GM21825 (cell line): ENCODE measurements at regions not wholly inside any gene's neighbourhood (a gene's known extent, or its start where the extent isn't known, plus 50 kb on each side); places are given as distances from the start of the nearest gene placed in this dataset.

ENCODE experiments used
- ATAC-seq: cut with Tn5 transposase; IDR thresholded peaks from one replicate; pipeline ENCODE4 v1.9.1; 2021; ENCODE audit warnings: mild to moderate bottlenecking, moderate library complexity; ENCODE audit not compliant: unreplicated experiment

DNA sequence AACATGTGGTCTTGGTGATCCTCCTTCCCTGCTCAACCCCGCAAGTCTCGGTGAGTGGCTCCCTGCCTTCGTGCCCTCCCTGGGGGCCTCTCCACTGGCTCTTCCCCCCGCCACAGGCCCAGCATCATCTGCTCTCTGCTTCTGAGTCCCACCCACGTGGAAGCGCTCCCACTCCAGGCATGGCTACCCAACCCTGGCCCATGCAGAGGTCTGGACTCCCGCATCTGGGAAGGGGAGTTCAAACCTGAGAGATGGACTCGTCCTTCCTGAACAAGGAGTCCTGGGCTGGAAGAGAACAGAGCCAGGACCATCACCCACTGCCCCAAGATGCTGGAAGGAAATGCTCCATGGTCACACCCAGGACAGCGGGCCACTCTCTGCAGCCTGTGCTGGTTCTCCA, 90.8 kb downstream of the DHCR7 start:
- no peak for ATAC-seq

DNA sequence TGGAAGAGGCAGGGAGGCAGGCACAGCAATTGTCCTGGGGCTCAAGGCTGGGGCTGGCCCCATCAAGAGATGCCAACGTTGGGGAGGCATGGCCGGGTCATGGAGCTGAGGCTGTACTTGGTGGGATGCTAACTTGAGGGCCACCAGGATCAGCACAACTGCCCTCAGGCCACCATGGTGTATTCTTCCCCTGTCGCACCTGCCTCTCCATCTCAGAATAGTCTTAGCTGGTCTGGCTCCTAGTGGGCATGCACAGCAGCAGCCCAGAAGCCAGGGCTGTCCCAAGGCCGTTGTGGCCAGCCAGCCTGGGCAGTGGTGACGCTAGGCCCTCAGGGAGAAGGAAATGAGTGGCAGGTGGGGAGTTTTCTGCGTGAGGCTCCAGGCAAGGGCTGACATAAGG, 91.3 kb downstream of the DHCR7 start:
- no peak for ATAC-seq

DNA sequence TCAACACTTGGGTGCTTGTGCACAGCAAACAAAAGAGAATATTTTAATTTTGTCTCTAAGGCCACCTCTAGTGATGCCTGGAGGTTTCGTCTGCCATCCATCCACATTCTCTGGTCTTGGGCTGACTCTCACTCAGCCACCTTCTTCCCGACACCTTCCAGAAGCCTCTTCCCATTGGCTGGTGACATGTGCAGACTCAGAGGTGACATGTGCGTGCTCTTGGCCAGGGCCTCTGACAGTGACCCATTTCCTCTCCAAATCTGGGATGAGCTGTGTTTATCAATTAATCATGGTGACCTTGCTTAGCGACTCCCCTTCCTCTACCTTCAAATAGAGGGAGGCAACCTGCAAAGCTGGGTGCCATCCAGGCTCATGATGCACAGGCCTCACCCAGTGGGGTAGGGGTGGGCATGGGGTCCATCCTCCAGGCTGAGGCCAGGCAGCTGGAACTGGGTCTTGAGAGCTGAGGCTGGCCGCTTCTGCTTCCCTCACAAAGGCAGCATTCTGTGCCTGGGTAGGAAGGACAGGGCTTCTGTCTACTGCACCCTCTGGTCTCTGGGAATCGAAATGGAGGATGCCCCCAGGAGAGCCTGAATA, 91.8 kb downstream of the DHCR7 start:
- no peak for ATAC-seq

DNA sequence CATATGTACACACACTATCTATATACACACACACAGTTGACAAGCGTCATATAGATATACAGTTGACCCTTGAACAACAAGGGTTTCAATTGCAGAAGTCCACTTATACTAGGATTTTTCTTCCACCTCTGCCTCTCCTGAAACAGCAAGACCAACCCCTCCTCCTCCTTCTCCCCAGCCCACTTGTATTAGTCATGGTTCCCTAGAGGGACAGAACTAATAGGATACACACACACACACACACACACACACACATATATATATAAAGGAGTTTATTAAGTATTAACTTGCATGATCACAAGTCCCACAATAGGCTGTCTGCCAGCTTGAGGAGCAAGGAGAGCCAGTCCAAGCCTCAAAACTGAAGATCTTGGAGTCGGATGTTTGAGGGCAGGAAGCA, 92.9 kb downstream of the DHCR7 start:
- no peak for ATAC-seq

DNA sequence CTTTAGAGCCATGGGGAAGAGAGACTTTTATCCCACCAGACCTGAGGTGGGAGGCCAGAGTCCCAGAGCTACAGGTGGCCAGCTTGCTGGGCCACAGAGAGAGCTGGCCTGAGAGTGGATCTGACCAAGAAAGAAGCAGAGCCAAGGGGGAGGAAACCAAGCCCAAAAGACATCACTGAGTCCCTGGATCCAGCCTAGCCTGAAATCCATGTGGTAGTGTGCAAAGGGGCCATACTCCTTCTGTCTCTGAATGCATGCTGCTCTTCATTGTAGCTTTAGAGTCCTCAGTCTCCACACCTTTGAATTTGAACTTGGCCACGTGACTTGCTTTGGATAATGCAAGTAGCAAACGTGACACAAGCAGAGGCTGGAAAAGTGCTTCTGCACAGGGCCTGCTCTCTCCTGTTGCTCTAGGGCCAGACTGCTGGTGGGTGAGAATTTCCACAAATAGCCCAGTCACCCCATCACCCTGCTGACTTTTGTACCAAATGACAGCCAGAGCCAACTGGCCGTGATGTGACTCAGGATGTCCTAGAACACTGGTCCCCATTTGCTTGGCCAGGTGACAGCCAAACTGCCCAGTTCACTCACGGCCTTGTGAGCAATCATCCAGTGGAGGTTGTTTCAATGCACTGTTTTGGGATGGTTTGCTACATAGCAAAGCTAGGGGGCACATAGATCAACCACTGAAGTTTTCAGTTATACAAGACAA, 93.6 kb downstream of the DHCR7 start:
- ATAC-seq: no peak

DNA sequence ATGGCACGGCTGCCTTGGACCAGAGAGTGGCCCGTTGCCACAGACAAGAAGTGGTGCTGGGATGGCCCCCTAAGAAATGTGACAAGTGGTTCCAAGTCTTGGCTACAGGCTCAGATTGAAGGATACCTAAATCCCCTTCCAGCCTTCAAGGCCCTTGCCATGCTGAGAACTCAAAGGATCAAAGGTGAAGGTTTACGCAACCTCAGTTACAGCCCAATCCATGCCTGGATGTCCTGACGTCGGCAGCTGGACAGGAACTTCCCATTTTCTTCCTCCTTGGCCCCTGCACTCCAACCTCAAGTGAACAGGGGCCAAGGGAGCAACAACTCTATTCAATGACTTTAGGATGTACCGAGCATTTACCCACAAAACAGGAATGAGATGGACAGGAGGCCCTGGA, 95.4 kb downstream of the DHCR7 start:
- ATAC-seq: no peak

DNA sequence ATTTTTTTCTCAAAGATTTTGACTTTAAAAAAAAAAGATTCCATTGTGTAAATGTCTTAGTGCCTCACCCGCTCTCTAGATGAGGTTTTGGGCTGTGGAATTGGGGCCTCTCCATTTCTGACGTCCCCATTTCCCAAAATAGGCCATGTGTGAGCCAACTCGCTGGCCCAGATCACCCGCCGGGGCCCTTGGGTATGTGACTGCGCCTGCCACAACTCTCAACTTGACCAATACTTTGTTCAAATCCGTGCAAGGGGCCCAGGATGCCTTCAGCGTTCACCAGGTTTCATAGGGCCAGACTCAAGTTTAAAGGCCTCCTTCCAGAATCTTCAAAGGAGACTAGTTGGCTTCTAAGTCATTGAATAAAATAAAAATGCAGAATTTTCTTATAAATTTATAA, 96.0 kb downstream of the DHCR7 start:
- no peak for ATAC-seq

DNA sequence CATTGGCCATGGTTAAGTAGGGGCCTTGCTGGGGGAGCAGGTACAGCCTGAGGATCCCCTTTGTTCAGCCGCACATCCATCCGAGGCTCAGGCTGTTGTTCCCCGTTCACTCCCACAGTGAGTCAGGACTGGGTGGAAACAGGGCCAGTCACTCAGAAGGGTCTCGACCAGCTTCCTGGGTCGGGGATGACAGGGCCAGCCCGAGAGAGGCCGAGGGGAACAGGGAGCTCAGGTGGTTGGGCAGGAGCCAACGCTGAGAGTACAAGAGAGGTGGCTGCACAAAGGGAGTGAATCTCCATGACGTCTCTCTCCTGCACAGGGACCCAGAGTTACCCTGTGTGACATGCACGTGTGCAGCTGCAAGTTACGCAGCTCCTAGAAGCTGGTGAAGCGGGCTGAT, 97.2 kb upstream of the SHANK2 start:
- no peak for ATAC-seq

DNA sequence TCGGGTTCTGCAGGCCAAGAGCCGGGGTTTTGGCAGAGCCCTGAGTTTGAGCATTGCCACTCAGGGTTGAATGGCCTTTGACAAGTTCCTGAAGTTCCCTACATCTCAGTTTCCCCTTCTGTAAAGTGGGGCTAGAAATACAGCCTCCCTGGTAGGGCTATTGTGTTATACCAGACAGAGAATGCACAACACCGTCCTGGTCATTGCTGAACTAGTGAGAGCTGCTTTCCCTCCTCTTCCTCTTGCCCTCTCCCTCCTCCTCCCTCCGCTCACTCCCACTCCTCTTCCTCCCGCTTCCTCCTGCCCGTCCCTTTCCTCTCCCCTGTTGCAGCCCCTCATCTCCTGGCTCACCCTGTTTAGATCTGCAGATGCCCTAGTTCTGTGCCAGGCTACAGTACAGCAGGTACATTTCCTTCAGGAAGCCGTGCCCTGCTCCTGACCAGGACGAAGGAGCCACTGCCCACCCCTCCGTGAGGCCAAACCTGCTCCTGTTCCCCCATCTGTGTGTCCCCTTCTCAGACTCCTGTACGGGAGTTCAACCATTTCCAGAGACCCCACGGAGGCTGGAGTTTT, 91.5 kb upstream of the SHANK2 start:
- no peak for ATAC-seq

DNA sequence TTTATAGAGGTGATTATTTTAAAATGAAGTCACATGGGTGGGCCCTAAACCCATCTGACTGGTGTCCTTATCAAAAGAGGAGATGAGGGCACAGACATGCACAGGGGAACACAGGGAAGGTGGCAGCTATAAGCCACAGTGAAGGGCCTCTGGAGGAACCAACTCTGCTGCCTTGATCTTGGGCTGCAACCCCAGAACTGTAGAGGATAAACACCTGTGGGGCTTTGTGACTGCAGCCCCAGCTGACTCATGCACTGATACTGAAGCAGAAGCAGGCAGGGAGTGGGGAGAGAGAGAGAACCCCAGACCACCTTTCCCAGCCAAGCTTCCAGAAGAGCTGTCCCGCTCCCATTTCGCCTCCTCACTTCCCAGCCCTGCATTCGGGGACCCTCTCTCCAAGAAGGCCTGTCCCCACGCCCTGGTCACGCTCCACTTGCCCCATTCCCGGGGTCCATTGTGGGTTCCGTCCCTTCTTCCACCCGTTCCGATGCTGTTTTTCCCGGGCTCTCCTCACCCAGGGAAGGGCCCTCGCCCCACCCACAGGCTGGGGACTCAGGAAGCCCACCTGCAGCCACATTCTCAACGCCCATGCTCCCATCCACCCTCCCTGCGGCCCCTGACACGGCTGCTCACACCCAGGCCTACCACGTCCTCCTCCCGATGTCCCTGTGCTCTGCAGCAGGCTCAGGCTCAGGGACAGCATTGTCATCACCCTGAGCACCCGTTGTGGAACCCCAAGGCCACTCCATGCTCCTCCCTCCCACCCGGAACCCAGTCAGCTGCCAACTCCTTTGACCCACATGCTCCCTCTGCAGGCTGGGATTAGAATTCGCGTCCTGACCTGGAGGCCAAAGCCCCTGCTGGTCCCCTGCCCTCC, 90.8 kb upstream of the SHANK2 start:
- no peak for ATAC-seq

DNA sequence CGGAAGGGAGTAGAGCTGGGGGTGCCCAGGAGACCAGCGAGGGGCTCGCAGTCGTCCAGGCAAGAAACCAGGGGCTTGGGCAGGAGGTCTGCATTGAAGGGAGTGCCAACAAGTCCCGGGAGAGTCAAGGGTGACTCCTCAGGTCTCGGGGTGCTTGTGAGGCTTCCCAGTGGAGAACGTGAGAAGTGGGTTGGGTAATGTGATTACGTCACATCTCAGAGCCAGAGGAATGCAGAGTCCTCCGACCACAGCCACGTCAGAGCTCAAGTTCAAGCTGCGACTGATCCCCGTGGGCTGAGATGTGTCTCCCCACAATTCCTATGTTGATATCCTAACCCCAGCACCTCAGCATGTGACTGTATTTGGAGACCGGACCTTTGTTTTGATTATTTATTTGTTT, 89.7 kb upstream of the SHANK2 start:
- no peak for ATAC-seq

DNA sequence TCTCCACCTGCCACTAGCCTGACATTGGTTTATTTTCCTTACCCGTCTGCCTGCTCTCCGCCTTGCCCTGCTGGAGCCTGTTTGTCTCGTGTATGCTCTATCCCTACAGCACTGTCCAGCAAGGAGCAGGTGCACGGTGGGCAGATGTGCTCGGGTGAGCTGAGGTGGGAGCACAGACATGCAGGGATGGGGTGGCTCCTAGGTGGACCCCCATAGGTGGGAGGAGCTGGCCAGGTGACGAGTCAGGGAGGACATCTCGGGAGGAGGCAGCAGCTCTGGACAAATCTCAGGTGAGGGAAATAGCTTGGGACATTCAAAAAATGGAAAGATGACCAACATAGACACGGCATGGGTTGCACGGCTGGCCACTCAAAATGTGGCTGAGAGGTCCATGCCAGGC, 89.2 kb upstream of the SHANK2 start:
- no peak for ATAC-seq

DNA sequence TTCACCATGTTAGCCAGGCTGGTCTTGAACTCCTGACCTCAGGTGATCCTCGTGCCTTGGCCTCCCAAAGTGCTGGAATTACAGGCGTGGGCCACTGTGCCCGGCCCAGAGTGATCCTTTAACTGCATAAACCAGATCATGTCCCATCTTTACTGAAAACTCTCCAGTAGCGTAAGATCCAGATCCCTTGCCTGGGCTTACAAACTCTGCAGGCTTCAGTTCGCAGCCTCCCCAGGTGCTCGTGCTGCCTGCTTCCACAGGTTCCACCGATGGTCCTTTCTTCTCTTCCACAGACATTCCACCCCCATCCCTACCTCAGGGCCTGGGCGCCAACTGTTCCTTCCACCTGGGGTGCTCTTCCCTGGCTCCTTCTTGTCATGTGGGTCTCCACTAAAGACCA, 88.8 kb upstream of the SHANK2 start:
- ATAC-seq: no peak

DNA sequence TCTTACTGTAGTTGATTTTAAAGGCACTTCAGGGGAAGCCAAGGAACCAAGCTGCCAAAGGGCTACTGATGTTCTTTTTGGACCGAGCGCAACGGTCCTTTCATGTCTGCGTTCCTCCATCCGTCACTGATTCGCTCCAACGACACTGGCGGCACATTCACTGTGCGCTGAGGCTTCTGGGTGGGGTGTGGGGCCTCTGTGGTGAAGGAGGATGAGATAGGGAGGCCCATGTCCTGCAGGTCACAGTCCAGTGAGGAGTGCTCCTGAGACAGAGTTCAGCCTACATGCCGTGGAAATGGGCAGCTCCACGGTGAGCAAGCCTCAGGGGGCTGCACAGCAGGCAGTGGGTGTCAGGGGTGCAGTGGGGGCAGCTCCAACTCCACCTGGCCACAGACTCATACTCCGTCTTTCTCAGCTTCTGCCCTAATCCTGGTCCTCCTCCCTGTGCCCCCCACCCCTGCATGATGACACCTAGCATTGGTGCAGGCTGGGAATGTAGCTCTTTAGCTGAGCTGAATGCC, 87.8 kb upstream of the SHANK2 start:
- no peak for ATAC-seq

DNA sequence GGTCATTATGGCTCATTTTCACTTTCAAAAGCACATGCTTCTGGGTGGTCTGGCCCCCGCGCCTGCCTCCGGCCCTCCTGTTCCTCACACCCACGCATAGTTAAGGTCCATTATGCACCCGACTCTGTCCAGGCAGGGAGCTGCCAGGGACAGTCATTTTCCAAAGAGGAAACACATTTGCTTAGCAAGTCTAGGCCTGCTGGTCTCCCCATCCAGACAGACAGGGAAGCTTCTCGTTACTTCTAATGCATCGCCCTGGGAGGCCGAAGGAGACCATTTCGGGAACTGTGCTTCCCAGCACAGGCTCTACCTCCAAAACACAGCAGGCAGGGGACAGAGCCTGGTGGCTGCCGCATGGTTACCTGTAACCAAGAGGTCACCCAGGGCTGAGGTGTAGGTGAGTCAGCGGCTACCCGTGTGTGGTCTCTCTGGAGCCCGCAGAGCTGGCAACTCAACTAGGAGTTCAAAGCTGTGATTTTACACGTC, 87.1 kb upstream of the SHANK2 start:
- ATAC-seq: no peak

DNA sequence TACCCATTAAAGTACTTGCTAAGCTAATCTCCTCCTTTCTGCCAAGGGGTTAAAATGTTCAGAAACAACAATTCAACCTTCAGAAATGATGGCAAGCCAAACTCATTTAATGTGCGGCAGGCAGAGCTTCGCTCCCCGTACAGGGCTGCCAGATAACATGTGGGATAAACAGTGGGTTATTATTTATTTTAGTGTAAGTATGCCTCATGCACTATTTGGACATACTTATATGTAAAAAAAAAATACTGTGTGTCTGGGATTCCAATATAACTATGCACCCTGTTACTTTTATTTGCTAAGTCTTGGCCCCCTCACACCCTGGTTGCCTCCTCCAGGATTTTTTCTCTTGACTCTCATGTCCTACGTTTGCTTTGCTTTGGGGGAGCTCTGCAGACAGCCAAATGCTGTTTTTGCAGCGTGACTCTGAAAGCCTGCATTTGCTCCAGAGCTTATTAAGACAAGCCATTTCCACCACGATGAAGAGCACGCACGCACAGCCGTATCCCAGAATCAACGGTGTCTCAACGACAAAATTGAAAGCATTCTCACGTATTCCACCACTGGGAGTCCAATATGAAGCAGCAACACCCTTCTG, 86.5 kb upstream of the SHANK2 start:
- ATAC-seq: no peak

DNA sequence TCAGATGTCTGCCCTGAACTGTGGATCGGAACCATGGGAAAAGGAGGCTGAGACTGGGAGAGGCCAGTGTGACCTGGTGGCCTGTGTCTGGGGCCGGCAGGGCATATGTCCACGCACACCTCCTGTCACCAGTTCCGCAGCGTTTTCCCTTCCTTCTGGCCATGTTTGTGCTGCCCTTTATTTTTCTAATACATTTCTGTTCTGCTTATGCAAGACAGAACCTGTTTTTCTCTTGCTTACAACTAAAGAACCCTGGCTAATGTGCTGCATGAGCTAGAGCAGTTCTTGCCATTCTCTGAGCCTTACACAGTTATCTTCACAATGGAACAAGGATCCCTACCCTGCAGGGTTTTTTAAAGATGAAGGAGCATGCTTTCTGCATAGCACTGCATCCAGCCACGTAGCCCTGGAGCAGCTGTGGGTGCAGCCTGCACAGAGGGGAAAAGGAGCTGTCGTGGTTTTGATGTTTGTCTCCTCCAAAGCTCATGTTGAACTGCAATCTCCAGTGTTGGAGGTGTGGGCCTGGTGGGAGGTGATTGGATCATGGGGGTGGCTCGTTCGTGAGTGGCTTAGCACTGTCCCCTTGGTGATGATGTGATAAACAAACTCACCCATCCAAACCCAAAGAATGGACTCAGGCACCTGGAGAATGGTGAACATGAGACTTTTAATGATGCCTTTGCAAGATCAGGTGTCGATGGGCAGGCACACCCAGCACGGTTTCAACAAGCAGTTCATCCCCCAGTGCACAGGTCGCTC, 84.8 kb upstream of the SHANK2 start:
- no peak for ATAC-seq

DNA sequence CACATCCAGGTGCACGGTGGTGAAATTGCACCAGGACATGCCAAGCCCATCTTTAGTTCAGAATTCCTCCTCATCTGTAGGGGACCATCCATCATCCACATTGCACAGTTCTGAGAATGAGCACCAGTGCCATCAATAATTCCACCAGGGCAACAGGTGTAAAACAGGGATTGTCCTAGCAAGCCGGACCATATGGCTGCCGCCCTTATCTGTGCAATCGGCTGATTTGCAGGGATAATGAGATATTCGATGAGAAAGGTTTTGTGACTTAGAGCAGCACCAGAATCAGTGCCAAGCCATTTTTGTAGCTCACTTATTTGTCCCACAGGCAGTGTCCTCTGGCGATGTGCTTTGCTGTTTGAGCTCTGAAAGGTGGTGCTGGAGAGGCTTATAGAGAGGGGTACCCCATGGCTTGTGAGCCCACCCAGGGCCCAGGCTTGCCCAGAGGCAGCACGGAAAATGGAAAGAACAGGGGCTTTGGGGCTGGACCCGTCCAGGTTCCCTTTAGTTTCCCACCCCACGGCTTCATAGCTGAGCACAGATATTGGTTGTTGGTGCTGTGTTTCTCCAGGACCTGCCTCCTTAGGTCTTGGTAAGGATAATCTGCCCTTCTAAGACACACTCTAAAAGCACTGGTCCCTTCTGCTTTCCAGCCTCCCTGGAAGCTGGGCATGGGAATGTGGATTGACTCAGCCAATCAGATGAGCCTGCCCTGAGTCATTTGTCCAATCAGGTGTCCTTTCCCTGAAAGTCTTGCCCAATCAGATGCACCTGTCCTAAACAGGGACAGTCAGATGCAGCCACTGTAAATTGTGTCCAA, 84.0 kb upstream of the SHANK2 start:
- no peak for ATAC-seq

DNA sequence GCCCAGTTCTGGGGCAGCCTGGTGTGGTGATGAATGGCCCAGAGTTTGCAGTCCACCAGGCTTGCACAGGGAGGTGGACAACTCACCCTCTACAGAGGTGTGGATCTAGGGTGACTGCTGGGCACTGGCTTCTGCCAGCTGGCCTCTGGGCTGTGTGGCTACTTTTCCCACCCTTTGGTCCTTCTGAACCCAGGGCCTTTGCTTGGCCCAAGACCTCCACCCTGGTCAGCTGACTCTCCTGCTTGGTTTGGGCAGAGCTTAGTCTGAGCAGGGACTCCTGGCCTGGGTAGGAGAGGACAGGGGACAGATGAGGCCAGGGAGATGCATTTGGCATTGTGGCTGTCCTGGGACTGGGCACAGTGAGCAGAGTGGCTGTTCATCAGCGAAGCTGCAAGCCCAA, 83.0 kb upstream of the SHANK2 start:
- ATAC-seq: no peak
